Islet of Langerhans (tissue), 1 donor: ENCODE measurements at regions not wholly inside any gene's neighbourhood (a gene's known extent, or its start where the extent isn't known, plus 50 kb on each side); places are given as distances from the start of the nearest gene placed in this dataset.

Source experiments
- FAIRE-seq: peaks from one replicate; lab custom pipeline; 2011; peaks lifted over from hg19 to GRCh38; lab: Jason Lieb, UNC

GRCh38 chr14:97407701-97408407 is 610.7 kb downstream of the VRK1 start:
- no peak for FAIRE-seq

DNA sequence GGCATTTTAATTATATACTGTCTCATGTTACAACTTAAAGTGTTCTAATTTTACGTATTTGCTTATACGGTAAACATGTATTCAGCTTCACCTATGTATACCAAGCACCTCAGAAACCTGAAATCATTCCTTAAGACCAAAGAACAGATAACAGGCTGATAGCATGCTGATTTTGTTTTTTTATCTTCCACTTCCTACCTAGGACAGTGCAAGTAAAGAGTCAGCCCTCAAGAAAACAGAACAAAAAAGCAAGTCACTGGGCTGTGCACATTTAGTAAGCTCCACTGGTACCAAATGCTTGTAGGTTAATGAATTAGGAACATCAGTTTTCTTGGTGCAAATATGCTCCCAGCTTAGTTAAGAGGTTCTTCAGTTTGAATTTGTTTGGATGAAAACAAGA is 611.3 kb downstream of the VRK1 start:
- FAIRE-seq, result no peak

DNA sequence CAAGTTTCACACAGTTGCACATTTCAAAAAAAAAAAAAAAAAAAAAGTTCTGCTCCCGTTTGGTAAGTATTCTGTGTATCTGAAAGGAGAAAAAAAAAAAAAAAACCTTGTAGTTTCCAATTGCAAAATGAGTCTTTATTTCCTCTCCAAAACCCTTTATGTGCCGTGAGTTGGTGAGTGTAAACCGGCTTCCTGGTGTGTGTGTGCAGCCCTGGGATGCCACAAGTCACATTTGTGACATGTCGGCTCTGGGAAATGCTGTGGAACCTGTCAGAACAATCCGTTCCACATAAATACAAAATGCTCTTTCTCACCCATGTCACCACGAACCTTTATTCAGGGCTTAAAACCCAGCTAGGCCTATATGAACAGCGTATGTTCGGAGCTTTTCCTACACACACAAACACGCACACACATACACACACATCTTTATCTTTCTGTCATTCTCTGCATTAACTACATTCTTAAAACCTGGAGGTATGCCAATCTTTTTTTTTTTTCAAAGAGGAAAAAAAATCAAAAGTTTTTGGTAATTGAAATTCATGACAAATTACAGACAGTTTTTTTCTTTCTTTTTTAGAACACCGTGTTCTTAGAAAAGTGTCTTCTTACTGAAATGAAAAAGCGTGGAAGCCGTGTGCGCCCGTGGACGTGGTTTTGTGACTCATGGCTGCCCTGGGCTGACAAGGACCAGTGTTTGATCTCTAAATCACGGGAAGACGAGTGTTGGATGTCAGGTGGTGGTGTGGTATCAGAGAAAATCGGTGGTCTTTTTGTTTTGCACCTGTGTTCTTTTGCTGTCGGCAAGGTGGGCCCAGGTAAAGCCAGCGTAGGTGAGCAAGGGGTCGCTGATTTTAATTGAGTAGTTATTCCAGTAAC is 612.0 kb downstream of the VRK1 start:
- FAIRE-seq, result no peak

GRCh38 chr14:97410667-97411620 is 613.8 kb downstream of the VRK1 start:
- no peak for FAIRE-seq

GRCh38 chr14:97411938-97412612 is 614.9 kb downstream of the VRK1 start:
- FAIRE-seq, result no peak

DNA sequence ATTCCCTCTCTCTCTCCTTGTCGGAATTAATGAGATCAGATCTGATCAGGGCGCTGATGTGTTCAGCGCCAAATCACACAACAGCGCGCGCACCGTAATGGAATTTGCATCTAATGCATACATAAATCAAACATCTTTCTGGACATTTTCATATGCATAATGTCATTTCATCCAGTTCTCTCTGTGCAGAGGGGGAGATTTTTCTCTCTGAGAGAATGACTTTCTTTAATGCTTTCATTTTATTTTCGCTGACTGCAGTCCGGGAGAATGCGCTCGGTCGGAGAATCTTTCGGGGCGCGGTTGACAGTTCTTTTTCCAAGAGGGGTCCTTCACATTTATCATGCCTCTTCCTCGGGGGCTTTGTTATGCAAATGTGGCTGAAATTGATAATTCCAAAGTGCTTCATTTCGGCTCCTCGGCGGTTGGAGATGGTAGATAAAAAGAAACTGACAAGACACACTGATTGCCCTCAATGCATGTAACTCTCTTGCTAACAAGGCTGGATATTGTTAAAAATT is 615.9 kb downstream of the VRK1 start:
- no peak for FAIRE-seq

DNA sequence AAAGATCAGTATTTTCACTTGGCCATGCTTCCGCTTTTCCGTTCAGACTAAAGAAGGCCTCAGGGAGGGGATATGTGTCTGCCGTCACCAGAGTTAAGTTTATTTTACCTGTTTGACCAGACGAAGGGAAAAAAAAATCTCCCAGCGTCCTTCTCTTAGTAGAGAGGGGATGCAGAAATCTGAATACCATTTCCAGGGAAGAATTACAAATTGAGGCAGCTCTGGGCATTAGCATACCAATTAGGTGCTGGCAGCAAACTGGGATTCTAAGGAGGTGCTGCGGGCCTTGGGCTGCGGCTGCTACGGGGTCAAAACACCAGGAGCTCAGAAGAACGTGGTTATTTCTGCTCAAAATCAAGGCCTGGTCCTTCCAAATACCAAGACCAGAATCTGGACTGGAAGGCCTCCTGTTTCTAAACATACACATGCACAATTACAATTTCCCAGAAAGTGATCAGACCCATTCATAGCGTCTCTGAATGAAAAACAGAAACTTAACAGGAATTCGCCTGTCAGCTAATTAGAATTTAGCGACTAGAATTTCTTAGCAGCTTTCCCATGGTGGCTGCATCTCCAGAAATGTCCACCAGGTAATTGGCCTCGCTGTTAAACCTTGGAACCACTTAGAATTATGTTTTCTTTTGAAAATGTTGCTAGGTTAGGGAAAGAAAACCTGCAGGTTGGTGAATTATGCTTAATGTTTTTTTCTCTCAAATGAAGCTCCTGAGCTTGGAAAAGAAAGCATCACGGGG is 617.0 kb downstream of the VRK1 start:
- no peak for FAIRE-seq

GRCh38 chr14:97414718-97415098 is 617.5 kb downstream of the VRK1 start:
- no peak for FAIRE-seq

DNA sequence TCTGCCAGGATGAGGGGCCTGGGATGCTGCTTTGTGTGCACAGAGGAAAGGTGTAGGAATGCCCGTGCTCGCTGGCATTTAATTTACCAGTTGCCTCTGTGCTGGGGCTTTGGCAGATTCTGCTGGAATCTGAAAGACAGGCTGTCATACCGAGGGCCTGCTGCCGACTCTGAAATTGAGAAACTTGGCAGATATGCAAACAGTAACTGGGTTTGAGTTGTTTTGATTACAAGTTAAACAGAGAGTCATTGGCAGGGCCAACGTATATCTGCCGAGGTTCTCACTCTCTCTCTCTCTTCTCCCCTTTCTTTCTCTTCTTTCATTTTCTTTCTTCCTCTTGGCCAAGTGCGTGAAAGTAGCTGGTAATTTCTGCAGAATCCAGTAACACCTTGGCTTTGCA is 618.7 kb downstream of the VRK1 start:
- FAIRE-seq, result no peak

- FAIRE-seq, result no peak
These were observed 619.4 kb downstream of the VRK1 start for GRCh38 chr14:97416550-97416949.

DNA sequence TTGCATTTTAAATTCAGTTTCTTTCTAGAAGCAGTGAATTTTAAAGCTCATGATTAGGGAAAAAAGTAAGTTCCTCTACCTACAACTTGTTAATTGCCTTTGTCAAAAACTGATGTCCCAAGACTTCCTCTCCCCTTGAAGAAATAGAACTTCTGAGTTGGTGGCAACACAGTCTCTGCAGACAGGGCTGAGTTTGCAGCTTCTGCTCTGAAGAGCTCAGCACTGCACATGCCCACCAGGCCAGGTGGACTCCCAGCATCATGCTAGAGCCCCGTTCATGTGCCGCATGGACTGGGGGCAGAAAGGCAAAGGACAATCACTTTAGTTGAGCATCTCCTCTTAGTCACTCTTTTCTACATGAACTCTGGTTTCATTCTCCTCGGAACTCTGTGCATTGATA is 620.1 kb downstream of the VRK1 start:
- FAIRE-seq, result no peak

- FAIRE-seq, result no peak
These were observed 623.0 kb downstream of the VRK1 start for GRCh38 chr14:97420211-97420610.

- no peak for FAIRE-seq
These were observed 629.6 kb downstream of the VRK1 start for GRCh38 chr14:97426776-97427175.

- FAIRE-seq, result no peak
These were observed 631.7 kb downstream of the VRK1 start for GRCh38 chr14:97428808-97429440.

DNA sequence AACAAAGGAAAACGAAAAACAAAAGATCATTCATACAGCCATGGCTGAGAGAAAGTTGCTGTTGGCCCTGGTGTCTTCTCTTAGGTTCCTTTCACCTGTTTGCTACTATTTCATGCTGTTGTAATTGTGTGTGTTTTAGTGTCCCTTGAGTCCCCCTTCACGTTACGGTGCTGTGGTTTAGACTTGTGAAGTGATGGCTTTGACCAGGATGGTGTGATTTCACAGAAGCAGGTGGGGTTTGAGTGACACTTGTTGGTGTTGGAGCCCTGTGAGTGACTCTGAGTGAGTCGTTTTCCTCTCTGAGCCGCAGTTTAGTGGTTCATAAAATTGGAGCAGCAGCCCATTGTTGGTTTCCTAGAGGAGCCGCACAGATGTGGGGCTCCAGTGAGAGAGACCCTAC is 635.4 kb downstream of the VRK1 start:
- FAIRE-seq, result no peak

- no peak for FAIRE-seq
These were observed 644.7 kb downstream of the VRK1 start for GRCh38 chr14:97441740-97442362.

DNA sequence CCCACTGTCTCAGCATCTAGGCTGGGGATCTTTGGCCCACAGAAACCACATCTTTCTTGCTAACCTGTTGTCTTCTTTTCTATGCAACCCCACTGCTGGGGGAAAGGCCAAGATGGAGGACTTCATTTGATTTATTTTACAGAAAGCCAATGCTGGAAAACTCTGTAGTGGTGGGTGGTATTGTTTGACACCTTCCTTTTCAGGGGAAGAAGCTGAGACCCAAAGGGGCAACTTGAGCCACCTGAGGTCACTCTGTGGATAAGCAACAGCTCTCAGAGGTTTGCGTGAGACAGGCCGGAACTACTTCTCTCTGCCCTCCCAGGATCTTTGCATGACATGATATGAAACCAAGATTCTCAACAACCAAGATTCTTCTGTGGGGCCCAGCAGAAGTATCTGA is 645.2 kb downstream of the VRK1 start:
- no peak for FAIRE-seq

DNA sequence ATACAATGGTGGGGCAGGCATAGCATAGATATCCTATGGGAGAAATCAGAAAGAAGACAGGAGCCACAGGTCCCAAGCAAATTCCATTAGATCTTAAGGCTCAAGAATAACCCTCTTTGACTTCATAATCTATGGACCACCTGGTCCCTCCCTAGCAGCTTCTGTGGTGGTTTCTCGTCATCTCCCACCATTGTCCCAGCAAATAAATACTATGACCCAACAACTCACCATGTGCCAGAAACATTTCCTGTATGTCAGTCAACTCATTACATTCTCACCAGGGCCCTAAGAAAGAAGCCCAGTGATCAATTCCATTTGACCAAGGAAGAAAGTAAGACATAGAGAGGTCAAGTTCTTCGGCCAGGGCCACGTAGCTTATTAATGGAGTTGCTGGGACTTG is 646.2 kb downstream of the VRK1 start:
- FAIRE-seq, result no peak

DNA sequence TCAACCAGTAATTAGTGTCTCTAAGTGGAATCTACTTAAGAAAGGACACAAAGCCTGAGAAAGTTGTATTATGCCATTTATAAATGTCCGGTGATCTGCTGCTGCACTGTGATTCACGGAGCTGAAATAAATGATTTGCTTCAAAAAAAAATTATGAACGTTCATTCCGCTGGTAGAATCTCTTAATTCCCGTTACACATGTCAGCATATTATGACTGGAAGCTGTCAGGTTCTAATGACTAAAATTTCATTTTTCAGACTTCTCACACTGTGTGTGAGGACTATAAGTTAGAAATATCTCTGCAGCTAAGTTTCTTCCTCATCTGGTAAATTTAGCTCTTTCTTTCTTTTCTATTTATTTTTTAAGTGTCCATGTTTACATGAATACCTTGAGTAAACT is 647.1 kb downstream of the VRK1 start:
- no peak for FAIRE-seq

- FAIRE-seq, result no peak
These were observed 648.2 kb downstream of the VRK1 start for GRCh38 chr14:97445367-97445766.
